ENCODE measurements at regions not wholly inside any gene's neighbourhood (a gene's known extent, or its start where the extent isn't known, plus 50 kb on each side); places are given as distances from the start of the nearest gene placed in this dataset.
"Not testable (repeated sequence)": the region's sequence is repeated elsewhere in the genome, so short reads cannot be mapped to it uniquely, and the experiment has no call there.

- DNase-seq, result not testable (repeated sequence)
These were observed 109.4 kb upstream of the TPTE start for GRCh38 chr21:10411776-10412526.

- DNase-seq, result not testable (repeated sequence)
These were observed 108.5 kb upstream of the TPTE start for GRCh38 chr21:10412928-10413246.

GRCh38 chr21:10413247-10414120 is 107.9 kb upstream of the TPTE start:
- not testable (repeated sequence) for DNase-seq

- not testable (repeated sequence) for DNase-seq
These were observed 107.1 kb upstream of the TPTE start for GRCh38 chr21:10414121-10414924.

GRCh38 chr21:10414925-10415254 is 106.5 kb upstream of the TPTE start:
- DNase-seq, result not testable (repeated sequence)

- not testable (repeated sequence) for DNase-seq
These were observed 105.9 kb upstream of the TPTE start for GRCh38 chr21:10415456-10415855.

- DNase-seq, result not testable (repeated sequence)
These were observed 105.5 kb upstream of the TPTE start for GRCh38 chr21:10415859-10416258.

GRCh38 chr21:10416691-10417447 is 104.5 kb upstream of the TPTE start:
- not testable (repeated sequence) for DNase-seq

GRCh38 chr21:10417551-10418002 is 103.8 kb upstream of the TPTE start:
- not testable (repeated sequence) for DNase-seq

GRCh38 chr21:10418250-10419048 is 102.9 kb upstream of the TPTE start:
- not testable (repeated sequence) for DNase-seq

GRCh38 chr21:10421199-10421598 is 100.2 kb upstream of the TPTE start:
- not testable (repeated sequence) for DNase-seq

- DNase-seq, result not testable (repeated sequence)
These were observed 99.8 kb upstream of the TPTE start for GRCh38 chr21:10421601-10422000.

GRCh38 chr21:10424097-10424886 is 97.1 kb upstream of the TPTE start:
- DNase-seq, result not testable (repeated sequence)

GRCh38 chr21:10424887-10425145 is 96.6 kb upstream of the TPTE start:
- DNase-seq, result not testable (repeated sequence)

GRCh38 chr21:10425856-10426255 is 95.5 kb upstream of the TPTE start:
- DNase-seq, result no peak

- DNase-seq, result not testable (repeated sequence)
These were observed 94.6 kb upstream of the TPTE start for GRCh38 chr21:10426812-10427211.

- not testable (repeated sequence) for DNase-seq
These were observed 94.1 kb upstream of the TPTE start for GRCh38 chr21:10427277-10427676.

- not testable (repeated sequence) for DNase-seq
These were observed 92.3 kb upstream of the TPTE start for GRCh38 chr21:10428981-10429534.

GRCh38 chr21:10430005-10430404 is 91.4 kb upstream of the TPTE start:
- no peak for DNase-seq

GRCh38 chr21:10431995-10432394 is 89.4 kb upstream of the TPTE start:
- DNase-seq, result not testable (repeated sequence)

- DNase-seq, result not testable (repeated sequence)
These were observed 88.9 kb upstream of the TPTE start for GRCh38 chr21:10432456-10432855.

All from stimulated activated CD4-positive, alpha-beta T cell treated with anti-CD3 and anti-CD28 coated beads, Interleukin-15, amount 100 ng/mL, for 24 hours (primary cell).